ENCODE measurements at regions not wholly inside any gene's neighbourhood (a gene's known extent, or its start where the extent isn't known, plus 50 kb on each side); places are given as distances from the start of the nearest gene placed in this dataset.
A peak's percentile ranks its signal among the peaks of the same experiment; 100 is the strongest.

- DNase-seq (ENCODE audit: low spot score) (no peak), ATAC-seq (peak; percentile 88)
- no peak overlapping the region for H3K27ac Mint-ChIP-seq
- POLR2A ChIA-PET = no interaction called here
- H3K9me3 Mint-ChIP-seq = no peaks in the 10 kb centered on the region
- no peaks in the 10 kb centered on the region for H3K36me3 Mint-ChIP-seq
- CTCF ChIA-PET = interaction anchor here (1.8 kb wide), 1 partner anchor 82 kb away, joined by 7 read pairs; no protein-coding TSS in a partner anchor
- peaks cover 3% of the 10 kb centered on the region; the same call in 1 of the 2 replicates for H3K27me3 Mint-ChIP-seq (ENCODE audit: low read depth)
- H3K4me1 Mint-ChIP-seq = no peaks in the 10 kb centered on the region
- no peak overlapping the region for H3K4me3 Mint-ChIP-seq
- TF ChIP-seq, protein P1, sequence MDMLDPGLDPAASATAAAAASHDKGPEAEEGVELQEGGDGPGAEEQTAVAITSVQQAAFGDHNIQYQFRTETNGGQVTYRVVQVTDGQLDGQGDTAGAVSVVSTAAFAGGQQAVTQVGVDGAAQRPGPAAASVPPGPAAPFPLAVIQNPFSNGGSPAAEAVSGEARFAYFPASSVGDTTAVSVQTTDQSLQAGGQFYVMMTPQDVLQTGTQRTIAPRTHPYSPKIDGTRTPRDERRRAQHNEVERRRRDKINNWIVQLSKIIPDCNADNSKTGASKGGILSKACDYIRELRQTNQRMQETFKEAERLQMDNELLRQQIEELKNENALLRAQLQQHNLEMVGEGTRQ (CRISPR knock-in tag; IDR thresholded peaks at IDR 0.05) = peak; percentile 93
- TF ChIP-seq USF1 (CRISPR knock-in tag; IDR thresholded peaks at IDR 0.05) = peak; percentile 95
- TF ChIP-seq, protein P2, sequence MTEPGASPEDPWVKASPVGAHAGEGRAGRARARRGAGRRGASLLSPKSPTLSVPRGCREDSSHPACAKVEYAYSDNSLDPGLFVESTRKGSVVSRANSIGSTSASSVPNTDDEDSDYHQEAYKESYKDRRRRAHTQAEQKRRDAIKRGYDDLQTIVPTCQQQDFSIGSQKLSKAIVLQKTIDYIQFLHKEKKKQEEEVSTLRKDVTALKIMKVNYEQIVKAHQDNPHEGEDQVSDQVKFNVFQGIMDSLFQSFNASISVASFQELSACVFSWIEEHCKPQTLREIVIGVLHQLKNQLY (CRISPR knock-in tag; IDR thresholded peaks at IDR 0.05) = no peak
- TF ChIP-seq ZMAT4 (CRISPR knock-in tag; IDR thresholded peaks at IDR 0.05) = no peak
- TF ChIP-seq CTCF (IDR thresholded peaks at IDR 0.05) = no peak
- TF ChIP-seq, protein P3, sequence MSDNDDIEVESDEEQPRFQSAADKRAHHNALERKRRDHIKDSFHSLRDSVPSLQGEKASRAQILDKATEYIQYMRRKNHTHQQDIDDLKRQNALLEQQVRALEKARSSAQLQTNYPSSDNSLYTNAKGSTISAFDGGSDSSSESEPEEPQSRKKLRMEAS (CRISPR knock-in tag; IDR thresholded peaks at IDR 0.05) = 0 out of 2 replicates have a peak, but pooled peaks have one; percentile 21
- TF ChIP-seq ZNF317 (CRISPR knock-in tag; IDR thresholded peaks at IDR 0.05; ENCODE audit: borderline replicate concordance, low read depth) = no peak
- TF ChIP-seq FOXK1 (CRISPR knock-in tag; IDR thresholded peaks at IDR 0.05) = no peak
- no peak for TF ChIP-seq ERG (CRISPR knock-in tag; IDR thresholded peaks at IDR 0.05)
- TF ChIP-seq, protein P4, sequence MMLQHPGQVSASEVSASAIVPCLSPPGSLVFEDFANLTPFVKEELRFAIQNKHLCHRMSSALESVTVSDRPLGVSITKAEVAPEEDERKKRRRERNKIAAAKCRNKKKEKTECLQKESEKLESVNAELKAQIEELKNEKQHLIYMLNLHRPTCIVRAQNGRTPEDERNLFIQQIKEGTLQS (CRISPR knock-in tag; conservative IDR thresholded peaks at IDR 0.05) = no peak
- no peak for TF ChIP-seq NR3C1 (CRISPR knock-in tag; conservative IDR thresholded peaks at IDR 0.05; ENCODE audit: low read depth)
- no peak for TF ChIP-seq FOXJ3 (CRISPR knock-in tag; IDR thresholded peaks at IDR 0.05; ENCODE audit: borderline replicate concordance)
- TF ChIP-seq GTF2I (CRISPR knock-in tag; conservative IDR thresholded peaks at IDR 0.05) = no peak
- no peak for TF ChIP-seq ZNF219 (CRISPR knock-in tag; IDR thresholded peaks at IDR 0.05; ENCODE audit: borderline replicate concordance)
- TF ChIP-seq TEAD1 (CRISPR knock-in tag; IDR thresholded peaks at IDR 0.05) = no peak
- no peak for TF ChIP-seq GABPB1 (CRISPR knock-in tag; IDR thresholded peaks at IDR 0.05)
- no peak for TF ChIP-seq CBFB (CRISPR knock-in tag; IDR thresholded peaks at IDR 0.05; ENCODE audit: low read depth)
- TF ChIP-seq OVOL2 (CRISPR knock-in tag; IDR thresholded peaks at IDR 0.05; ENCODE audit: borderline replicate concordance) = no peak
- no peak for TF ChIP-seq ETV6 (CRISPR knock-in tag; IDR thresholded peaks at IDR 0.05)
- TF ChIP-seq AFF4 (CRISPR knock-in tag; IDR thresholded peaks at IDR 0.05; ENCODE audit: borderline replicate concordance) = no peak
- no peak for TF ChIP-seq TCF7 (CRISPR knock-in tag; IDR thresholded peaks at IDR 0.05; ENCODE audit: low read depth)
- TF ChIP-seq, protein P5, sequence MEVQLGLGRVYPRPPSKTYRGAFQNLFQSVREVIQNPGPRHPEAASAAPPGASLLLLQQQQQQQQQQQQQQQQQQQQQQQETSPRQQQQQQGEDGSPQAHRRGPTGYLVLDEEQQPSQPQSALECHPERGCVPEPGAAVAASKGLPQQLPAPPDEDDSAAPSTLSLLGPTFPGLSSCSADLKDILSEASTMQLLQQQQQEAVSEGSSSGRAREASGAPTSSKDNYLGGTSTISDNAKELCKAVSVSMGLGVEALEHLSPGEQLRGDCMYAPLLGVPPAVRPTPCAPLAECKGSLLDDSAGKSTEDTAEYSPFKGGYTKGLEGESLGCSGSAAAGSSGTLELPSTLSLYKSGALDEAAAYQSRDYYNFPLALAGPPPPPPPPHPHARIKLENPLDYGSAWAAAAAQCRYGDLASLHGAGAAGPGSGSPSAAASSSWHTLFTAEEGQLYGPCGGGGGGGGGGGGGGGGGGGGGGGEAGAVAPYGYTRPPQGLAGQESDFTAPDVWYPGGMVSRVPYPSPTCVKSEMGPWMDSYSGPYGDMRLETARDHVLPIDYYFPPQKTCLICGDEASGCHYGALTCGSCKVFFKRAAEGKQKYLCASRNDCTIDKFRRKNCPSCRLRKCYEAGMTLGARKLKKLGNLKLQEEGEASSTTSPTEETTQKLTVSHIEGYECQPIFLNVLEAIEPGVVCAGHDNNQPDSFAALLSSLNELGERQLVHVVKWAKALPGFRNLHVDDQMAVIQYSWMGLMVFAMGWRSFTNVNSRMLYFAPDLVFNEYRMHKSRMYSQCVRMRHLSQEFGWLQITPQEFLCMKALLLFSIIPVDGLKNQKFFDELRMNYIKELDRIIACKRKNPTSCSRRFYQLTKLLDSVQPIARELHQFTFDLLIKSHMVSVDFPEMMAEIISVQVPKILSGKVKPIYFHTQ (CRISPR knock-in tag; IDR thresholded peaks at IDR 0.05) = no peak
Observed at GRCh38 chr15:61752001-61752400, 308.2 kb downstream of the VPS13C start.

Data from WTC11 (cell line).